H1 (cell line): ENCODE measurements at regions not wholly inside any gene's neighbourhood (a gene's known extent, or its start where the extent isn't known, plus 50 kb on each side); places are given as distances from the start of the nearest gene placed in this dataset.

Experiments
- CTCF ChIA-PET: fragments of 300-600 bp; sonication (Branson Sonifier 250); formaldehyde crosslinking; loops from one replicate; lab custom pipeline; 2021; ENCODE audit not compliant: partially characterized antibody; lab: Charles Lee
- POLR2A ChIA-PET: fragments of 300-600 bp; sonication (Branson Sonifier 250); formaldehyde crosslinking; loops from one replicate; lab custom pipeline; 2021; ENCODE audit warnings: inconsistent platforms; ENCODE audit not compliant: partially characterized antibody; lab: Charles Lee
- DNase-seq, 2 experiments: peaks; one replicate each; pipeline versions ENCODE4 v3.0.0 to v3.0.0-alpha.2; 2010 to 2022; ENCODE audit warnings: low spot score in 2 of 2, low read depth in 1 of 2, mixed read lengths in 1 of 2
- FAIRE-seq: peaks from 2 replicates; lab custom pipeline; 2011; peaks lifted over from hg19 to GRCh38; lab: Jason Lieb, UNC
- H2AFZ ChIP-seq: 2 replicates; pipeline ENCODE4 v1.8.1; 2012; ENCODE audit warnings: low read length, inconsistent platforms
- H2AK5ac ChIP-seq: 2 replicates; pipeline ENCODE4 v1.6.1; 2013; ENCODE audit warnings: low read depth, low read length
- H2BK120ac ChIP-seq: replicated peaks from 2 replicates; pipeline ENCODE3; 2013; ENCODE audit warnings: low read depth, low read length, inconsistent platforms
- H2BK12ac ChIP-seq: 2 replicates; pipeline ENCODE4 v1.6.1; 2013; ENCODE audit warnings: low read depth, low read length
- H2BK15ac ChIP-seq: 2 replicates; pipeline ENCODE4 v1.6.1; 2013; ENCODE audit warnings: low read length
- H2BK20ac ChIP-seq: 2 replicates; pipeline ENCODE4 v1.6.1; 2013; ENCODE audit warnings: low read length
- H2BK5ac ChIP-seq: 2 replicates; pipeline ENCODE4 v1.6.1; 2013; ENCODE audit warnings: low read depth, low read length
- H3K14ac ChIP-seq: 2 replicates; pipeline ENCODE4 v1.6.1; 2013; ENCODE audit warnings: inconsistent platforms; ENCODE audit not compliant: insufficient read length
- H3K18ac ChIP-seq: 2 replicates; pipeline ENCODE4 v1.6.1; 2013; ENCODE audit warnings: low read length; ENCODE audit errors: extremely low read depth
- H3K23ac ChIP-seq: 2 replicates; pipeline ENCODE4 v1.6.1; 2013; ENCODE audit warnings: inconsistent platforms; ENCODE audit not compliant: insufficient read length
- H3K23me2 ChIP-seq: 2 replicates; pipeline ENCODE4 v1.6.1; 2013; ENCODE audit warnings: low read depth, low read length
- H3K27ac ChIP-seq: 2 replicates; pipeline ENCODE4 v1.6.1; 2011; ENCODE audit warnings: low read depth, low read length, inconsistent platforms
- H3K27me3 ChIP-seq, 4 experiments: replicated peaks in 1 of 4; 1 replicate in 1 of 4; 2 replicates in 3 of 4; pipeline versions ENCODE4 v1.6.1 to v1.8.1; 2011 to 2013; ENCODE audit warnings: low read length in 3 of 4, mild to moderate bottlenecking in 3 of 4, inconsistent platforms in 2 of 4, mixed read lengths in 2 of 4, moderate library complexity in 1 of 4; ENCODE audit not compliant: control insufficient read depth in 3 of 4, insufficient read depth in 3 of 4; ENCODE audit errors: extremely low read depth in 1 of 4
- H3K36me3 ChIP-seq, 4 experiments: 2 replicates each; pipeline versions ENCODE4 v1.6.1 to v1.8.1; 2011 to 2013; ENCODE audit warnings: mild to moderate bottlenecking in 4 of 4, low read length in 3 of 4, moderate library complexity in 2 of 4, control low read depth in 1 of 4, inconsistent platforms in 1 of 4; ENCODE audit not compliant: insufficient read depth in 4 of 4, control insufficient read depth in 2 of 4
- H3K4ac ChIP-seq: replicated peaks from 2 replicates; pipeline ENCODE3; 2013; ENCODE audit warnings: low read length, low read depth, mixed read lengths, inconsistent platforms; ENCODE audit not compliant: insufficient read length
- H3K4me1 ChIP-seq, 4 experiments: replicated peaks in 1 of 4; 1 replicate in 1 of 4; 2 replicates in 3 of 4; pipeline versions ENCODE4 v1.6.1 to v1.8.1; 2011 to 2013; ENCODE audit warnings: low read length in 3 of 4, inconsistent platforms in 2 of 4, mixed read lengths in 1 of 4; ENCODE audit not compliant: insufficient read depth in 4 of 4, control insufficient read depth in 3 of 4
- H3K4me2 ChIP-seq, 2 experiments: 2 replicates each; pipeline versions ENCODE4 v1.6.1 to v1.8.1; 2011 to 2013; ENCODE audit warnings: low read depth in 2 of 2, low read length in 2 of 2, control low read depth in 1 of 2, inconsistent platforms in 1 of 2, mild to moderate bottlenecking in 1 of 2; ENCODE audit not compliant: insufficient read depth in 1 of 2
- H3K4me3 ChIP-seq, 4 experiments: fragments of 200-600, 300-600 bp in 1 of 4; sonication (generic), shearing (Covaris generic), sonication (Bioruptor Twin) in 1 of 4; 2 replicates each; pipeline versions ENCODE4 v1.5.1 to v1.8.1; 2011 to 2016; ENCODE audit warnings: low read length in 4 of 4, low read depth in 3 of 4, control low read depth in 2 of 4, inconsistent platforms in 2 of 4, mild to moderate bottlenecking in 2 of 4, mixed read lengths in 1 of 4, moderate library complexity in 1 of 4; ENCODE audit not compliant: insufficient read depth in 2 of 4; ENCODE audit errors: extremely low read depth in 1 of 4
- H3K56ac ChIP-seq: replicated peaks from 2 replicates; pipeline ENCODE3; 2013; ENCODE audit warnings: low read depth, mild to moderate bottlenecking, mixed read lengths, low read length, inconsistent platforms; ENCODE audit not compliant: insufficient read length
- H3K79me1 ChIP-seq: 2 replicates; pipeline ENCODE4 v1.6.1; 2013; ENCODE audit warnings: low read depth, low read length, control low read depth
- H3K79me2 ChIP-seq, 2 experiments: 2 replicates each; pipeline versions ENCODE4 v1.6.1 to v1.8.1; 2012 to 2013; ENCODE audit warnings: low read length in 2 of 2, mild to moderate bottlenecking in 2 of 2, inconsistent platforms in 1 of 2; ENCODE audit not compliant: insufficient read depth in 2 of 2, control insufficient read depth in 1 of 2
- H3K9ac ChIP-seq, 4 experiments: replicated peaks in 1 of 4; 1 replicate in 1 of 4; 2 replicates in 3 of 4; pipeline versions ENCODE4 v1.6.1 to v1.8.1; 2011 to 2013; ENCODE audit warnings: low read depth in 3 of 4, low read length in 3 of 4, control low read depth in 2 of 4, mild to moderate bottlenecking in 2 of 4, moderate library complexity in 2 of 4, inconsistent platforms in 1 of 4; ENCODE audit errors: extremely low read depth in 1 of 4
- H3K9me3 ChIP-seq, 2 experiments: 2 replicates each; pipeline versions ENCODE4 v1.6.1 to v1.8.1; 2012 to 2013; ENCODE audit warnings: mild to moderate bottlenecking in 2 of 2, moderate library complexity in 2 of 2, control low read depth in 1 of 2, inconsistent platforms in 1 of 2, low read depth in 1 of 2, low read length in 1 of 2, mixed read lengths in 1 of 2; ENCODE audit not compliant: insufficient read depth in 2 of 2
- H4K20me1 ChIP-seq, 2 experiments: replicated peaks in 1 of 2; 2 replicates each; pipeline versions ENCODE3 to v1.8.1; 2011 to 2013; ENCODE audit warnings: inconsistent platforms in 2 of 2, low read length in 2 of 2, mild to moderate bottlenecking in 1 of 2; ENCODE audit not compliant: insufficient read depth in 2 of 2, control insufficient read depth in 1 of 2
- H4K5ac ChIP-seq: 2 replicates; pipeline ENCODE4 v1.6.1; 2013; ENCODE audit warnings: low read length, low read depth, mixed read lengths, inconsistent platforms; ENCODE audit not compliant: insufficient read length
- H4K8ac ChIP-seq: 2 replicates; pipeline ENCODE4 v1.8.0; 2013; ENCODE audit warnings: mild to moderate bottlenecking, moderate library complexity, low read length, inconsistent platforms; ENCODE audit not compliant: insufficient read depth; ENCODE audit errors: extremely low read depth
- H4K91ac ChIP-seq: replicated peaks from 2 replicates; pipeline ENCODE3; 2013; ENCODE audit warnings: low read length, mixed read lengths, inconsistent platforms; ENCODE audit not compliant: insufficient read length
- ASH2L ChIP-seq: fragments of 200-600, 300-600 bp; sonication (generic); IDR thresholded peaks from one replicate; pipeline ENCODE4 v1.7.1; 2017; ENCODE audit warnings: low read length
- BACH1 ChIP-seq: IDR thresholded peaks from 2 replicates; pipeline ENCODE4 v1.6.1; 2012; ENCODE audit warnings: low read length, improper control_type of control experiment
- CBX5 ChIP-seq: fragments of 300-800, 300-1000 bp; sonication (generic); IDR thresholded peaks from 2 replicates; pipeline ENCODE4 v1.7.1; 2016; ENCODE audit warnings: antibody characterized with exemption, low read length, low read depth
- CEBPB ChIP-seq: IDR thresholded peaks from 2 replicates; pipeline ENCODE4 v1.6.1; 2012; ENCODE audit warnings: low read depth, low read length
- CHD1 ChIP-seq: IDR thresholded peaks from 2 replicates; pipeline ENCODE4 v1.6.1; 2012; ENCODE audit warnings: low read depth, low read length, improper control_type of control experiment
- CREB1 ChIP-seq: IDR thresholded peaks from 2 replicates; pipeline ENCODE4 v1.6.1; 2012; ENCODE audit warnings: inconsistent platforms
- GABPA ChIP-seq: IDR thresholded peaks from 2 replicates; pipeline ENCODE4 v1.6.1; 2011; ENCODE audit warnings: mild to moderate bottlenecking, low read length, moderate library complexity, borderline replicate concordance; ENCODE audit not compliant: insufficient read depth
- KDM4A ChIP-seq: IDR thresholded peaks from one replicate; pipeline ENCODE4 v1.7.1; 2012; ENCODE audit warnings: low read depth, mild to moderate bottlenecking, moderate library complexity, low read length, inconsistent platforms; ENCODE audit not compliant: severe bottlenecking
- NANOG ChIP-seq: IDR thresholded peaks from 2 replicates; pipeline ENCODE4 v1.6.1; 2011; ENCODE audit warnings: low read length, low read depth, mild to moderate bottlenecking, inconsistent platforms; ENCODE audit not compliant: insufficient read depth, poor library complexity, severe bottlenecking
- SAP30 ChIP-seq: fragments of 300-600 bp; sonication (generic); IDR thresholded peaks from 2 replicates; pipeline ENCODE4 v1.7.1; 2012; ENCODE audit warnings: low read length, moderate library complexity, mild to moderate bottlenecking, inconsistent platforms; ENCODE audit not compliant: insufficient read depth, insufficient replicate concordance
- ZNF274 ChIP-seq: IDR thresholded peaks from 2 replicates; pipeline ENCODE4 v1.7.0; 2012; ENCODE audit warnings: low read length, borderline replicate concordance; ENCODE audit errors: extremely low read depth
- WGBS, 2 experiments: shearing (Covaris generic) in 1 of 2; methylation state at CpG; one replicate each; pipeline versions ENCODE4 v1.1.6 to v1.1.7; 2013 to 2015; ENCODE audit warnings: low lambda C conversion rate in 2 of 2, mixed read lengths in 2 of 2, inconsistent platforms in 1 of 2, low coverage in 1 of 2, missing lambda C conversion rate in 1 of 2; ENCODE audit not compliant: insufficient replicate concordance in 2 of 2, insufficient coverage in 1 of 2, insufficient read length in 1 of 2; ENCODE audit errors: extremely low coverage in 1 of 2, missing lambda C conversion rate in 1 of 2; 5-methylcytosine and 5-hydroxymethylcytosine counted together

- no peak overlapping the region for H4K8ac ChIP-seq
- no peak overlapping the region for H3K27ac ChIP-seq
- no peak overlapping the region for H3K4ac ChIP-seq
- no peaks in the 10 kb centered on the region for H3K23me2 ChIP-seq
- H3K36me3 ChIP-seq: no peaks in the 10 kb centered on the region
- H2AFZ ChIP-seq: no peak overlapping the region
- no peak overlapping the region for H3K4me3 ChIP-seq
- H3K4me2 ChIP-seq: no peak overlapping the region
- H4K5ac ChIP-seq: no peak overlapping the region
- no peaks in the 10 kb centered on the region for H4K20me1 ChIP-seq
- H2BK20ac ChIP-seq: no peak overlapping the region
- H2BK5ac ChIP-seq: no peak overlapping the region
- H2AK5ac ChIP-seq: no peak overlapping the region
- FAIRE-seq: no peak
- no peak overlapping the region for H2BK120ac ChIP-seq
- H4K91ac ChIP-seq: no peak overlapping the region
- no peaks in the 10 kb centered on the region for H3K4me1 ChIP-seq
- H3K56ac ChIP-seq: no peak overlapping the region
- no peak overlapping the region for H3K23ac ChIP-seq
- no peak for DNase-seq
- no peaks in the 10 kb centered on the region for H3K27me3 ChIP-seq
- H3K79me1 ChIP-seq: no peaks in the 10 kb centered on the region
- WGBS, 2 experiments: 87% methylated on average over 6 of the region's 6 CpGs; no CpG with 5 or more reads in 1 of the 2 experiments
- H2BK12ac ChIP-seq: no peak overlapping the region
- ChIA-PET CTCF (no interaction called here), POLR2A (no interaction called here)
- no peak overlapping the region for H3K9ac ChIP-seq
- H3K14ac ChIP-seq: no peak overlapping the region
- no peak for TF ChIP-seq ZNF274
- TF ChIP-seq BACH1: no peak
- no peak for TF ChIP-seq SAP30
- TF ChIP-seq CHD1: no peak
- TF ChIP-seq CREB1: no peak
- TF ChIP-seq KDM4A: no peak
- TF ChIP-seq CEBPB: no peak
- TF ChIP-seq GABPA: no peak
- no peak for TF ChIP-seq NANOG
- no peak for TF ChIP-seq ASH2L
- no peak for TF ChIP-seq CBX5
- H2BK15ac ChIP-seq: no peak overlapping the region
- H3K9me3 ChIP-seq: no peaks in the 10 kb centered on the region
- H3K18ac ChIP-seq: no peak overlapping the region
- H3K79me2 ChIP-seq: no peaks in the 10 kb centered on the region
Observed at GRCh38 chrX:4674028-4674782, 960.8 kb upstream of the PRKX start.
